CD4-positive, alpha-beta T cell treated with Interleukin-17A for 4 hours (primary cell): ENCODE measurements at regions not wholly inside any gene's neighbourhood (a gene's known extent, or its start where the extent isn't known, plus 50 kb on each side); places are given as distances from the start of the nearest gene placed in this dataset.

ENCODE experiments used
- DNase-seq: peaks from one replicate; pipeline ENCODE4 v3.0.0-alpha.2; 2020; ENCODE audit warnings: mixed read lengths

DNA sequence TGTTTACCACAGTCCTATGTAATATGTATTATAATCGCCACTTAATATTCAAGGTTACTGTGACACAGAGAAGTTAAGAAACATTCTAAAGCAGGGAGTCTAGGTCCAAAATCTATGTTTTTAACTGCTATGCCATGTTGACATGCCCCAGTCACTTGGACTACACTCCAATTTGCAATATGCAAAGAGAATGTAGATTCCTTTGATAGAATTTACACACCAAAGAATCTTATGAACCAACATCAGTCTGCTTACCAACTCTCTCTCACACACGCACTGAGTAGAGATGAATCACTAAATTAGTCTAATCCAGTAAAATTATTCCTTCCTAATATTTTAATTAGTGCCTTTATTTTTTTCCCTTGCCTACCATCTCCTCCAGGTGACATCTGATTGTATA is 266.2 kb downstream of the OLFM3 start:
- no peak for DNase-seq

- DNase-seq = no peak
Observed at GRCh38 chr1:101732261-101732660, 264.5 kb downstream of the OLFM3 start.

DNA sequence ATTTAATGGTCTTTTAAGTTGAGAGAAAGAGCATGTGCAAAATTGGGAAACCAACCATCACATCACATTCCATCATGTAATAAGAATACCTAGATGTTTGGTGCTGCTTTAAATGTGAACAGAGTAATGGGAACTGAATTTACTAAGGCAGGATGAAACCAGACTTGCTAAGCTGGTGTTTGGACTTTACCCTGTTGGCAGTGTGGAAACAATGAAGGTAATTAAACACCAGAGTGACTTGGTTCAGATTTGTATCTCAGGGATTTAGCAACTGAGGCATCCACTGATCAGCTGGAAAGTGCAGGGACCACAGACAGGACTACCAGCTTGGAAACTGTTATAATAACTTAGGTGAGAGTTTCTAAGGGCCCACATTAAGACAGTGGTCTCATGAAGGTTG is 263.4 kb downstream of the OLFM3 start:
- no peak for DNase-seq

- no peak for DNase-seq
Observed at GRCh38 chr1:101738475-101738874, 258.3 kb downstream of the OLFM3 start.

DNA sequence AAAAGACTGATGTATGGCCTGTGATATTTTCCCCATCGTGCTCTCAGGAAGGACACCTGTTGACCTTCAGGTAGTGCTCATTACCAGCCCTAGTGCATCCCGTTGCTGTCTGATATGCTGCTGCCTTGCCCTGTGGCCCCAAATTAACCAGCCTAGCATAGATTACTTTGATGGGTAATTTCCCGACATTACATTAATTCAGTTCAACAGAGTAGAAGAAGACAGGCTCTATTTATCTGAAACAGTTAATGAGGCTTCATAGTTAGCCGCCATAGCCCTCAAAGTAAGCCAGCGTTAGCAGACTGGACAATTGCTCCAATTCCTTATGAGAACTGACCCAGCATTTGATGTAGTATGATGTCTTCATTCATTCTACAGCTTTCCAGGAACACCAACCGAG is 257.6 kb downstream of the OLFM3 start:
- no peak for DNase-seq

GRCh38 chr1:101739826-101740330 is 256.8 kb downstream of the OLFM3 start:
- no peak for DNase-seq

- DNase-seq = no peak
Observed at GRCh38 chr1:101741910-101742309, 254.8 kb downstream of the OLFM3 start.

- DNase-seq = no peak
Observed at GRCh38 chr1:101742509-101742908, 254.2 kb downstream of the OLFM3 start.

DNA sequence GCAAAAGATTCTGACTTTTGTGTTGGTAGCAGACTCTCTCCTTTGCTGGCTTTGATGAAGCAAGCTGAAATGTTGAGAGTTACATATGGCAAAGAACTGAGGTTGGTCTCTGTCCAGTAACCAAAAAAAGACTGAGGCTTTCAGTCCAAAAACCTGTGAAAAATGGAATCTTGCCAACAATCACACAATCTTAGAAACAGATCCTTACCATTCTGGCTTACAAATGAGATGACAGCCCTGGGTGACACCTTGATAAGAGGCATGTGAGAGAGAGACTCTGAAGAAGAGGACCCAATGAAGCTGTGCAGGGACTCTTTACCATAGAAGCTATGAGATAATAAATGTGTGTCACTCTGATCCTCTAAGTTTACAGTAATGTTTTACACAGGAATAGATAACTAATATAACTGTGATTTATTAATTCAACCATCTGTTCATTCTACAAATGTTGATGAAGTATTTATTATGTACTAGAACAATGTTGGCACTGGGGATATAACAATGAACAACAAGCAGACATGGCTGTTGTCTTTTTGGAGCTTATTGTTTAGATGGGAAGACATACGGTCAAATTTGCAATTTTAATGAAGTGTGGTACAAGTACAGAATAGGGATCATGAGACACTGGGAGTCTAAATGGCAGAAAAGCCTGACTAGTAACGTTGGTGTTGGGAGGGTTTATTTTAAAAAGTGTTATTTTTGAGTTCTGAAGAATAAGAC is 251.0 kb downstream of the OLFM3 start:
- no peak for DNase-seq

- no peak for DNase-seq
Observed at GRCh38 chr1:101748077-101748476, 248.6 kb downstream of the OLFM3 start.
